Cardiac septum (tissue), 1 donor: ENCODE measurements at regions not wholly inside any gene's neighbourhood (a gene's known extent, or its start where the extent isn't known, plus 50 kb on each side); places are given as distances from the start of the nearest gene placed in this dataset.
"Not testable (repeated sequence)": the region's sequence is repeated elsewhere in the genome, so short reads cannot be mapped to it uniquely, and the experiment has no call there.

Experiments
- DNase-seq: peaks from one replicate; pipeline ENCODE4 v3.0.0-alpha.2; 2020; ENCODE audit warnings: low spot score
- intact Hi-C: fragments of 100-400 bp; cut with DNase I; formaldehyde crosslinking; loops from one replicate; pipeline ENCODE4 v1.14.0; 2022
- donor health status: DM: no; HTN: no; CAD: no.

DNA sequence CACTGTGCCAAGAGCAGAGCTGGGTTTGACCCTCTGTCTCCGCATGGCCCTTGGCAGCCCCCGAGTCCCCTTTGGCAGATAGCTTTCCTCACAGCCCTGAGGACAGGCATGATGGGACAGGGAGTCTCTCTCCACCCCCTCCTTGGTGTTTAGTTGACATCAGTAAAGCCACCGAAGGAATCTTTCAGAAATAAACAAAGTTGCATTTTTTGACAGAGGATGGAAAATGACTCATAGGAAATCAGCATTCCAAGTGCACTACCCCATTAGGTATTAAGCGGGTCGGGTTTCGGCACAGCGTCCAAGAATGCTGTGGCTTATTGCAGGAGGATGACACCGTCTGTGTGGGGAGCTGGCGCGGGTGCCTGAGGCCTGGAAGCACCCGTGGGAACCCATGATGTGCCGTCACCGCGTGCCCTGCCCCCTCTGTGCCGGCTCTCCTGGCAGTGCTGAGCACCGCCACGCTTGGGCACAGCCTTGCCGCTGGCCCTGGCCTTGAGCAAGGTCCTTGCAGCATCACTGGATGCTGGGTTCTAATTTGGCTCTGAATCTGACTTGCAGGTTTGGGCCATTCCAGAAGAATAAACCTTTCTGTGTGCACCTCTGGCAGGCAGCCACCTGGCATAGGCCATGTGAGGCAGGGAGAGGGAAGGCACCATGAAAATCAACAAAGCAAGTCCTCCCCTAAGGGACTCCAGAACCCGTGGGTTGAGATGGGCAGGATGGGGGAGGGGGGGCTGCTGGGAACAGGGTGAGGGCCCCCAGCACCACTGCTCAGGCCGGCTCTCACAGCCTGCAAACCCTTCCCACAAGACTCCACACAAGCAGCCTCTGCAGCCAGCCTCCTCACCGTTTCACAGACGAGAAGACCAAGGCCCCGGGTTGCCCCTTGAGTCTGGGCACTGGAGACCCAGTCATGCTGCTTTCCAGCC lies 50.5 kb upstream of the ZNF469 start:
- DNase-seq: no peak
- intact Hi-C loops: no loop called here

DNA sequence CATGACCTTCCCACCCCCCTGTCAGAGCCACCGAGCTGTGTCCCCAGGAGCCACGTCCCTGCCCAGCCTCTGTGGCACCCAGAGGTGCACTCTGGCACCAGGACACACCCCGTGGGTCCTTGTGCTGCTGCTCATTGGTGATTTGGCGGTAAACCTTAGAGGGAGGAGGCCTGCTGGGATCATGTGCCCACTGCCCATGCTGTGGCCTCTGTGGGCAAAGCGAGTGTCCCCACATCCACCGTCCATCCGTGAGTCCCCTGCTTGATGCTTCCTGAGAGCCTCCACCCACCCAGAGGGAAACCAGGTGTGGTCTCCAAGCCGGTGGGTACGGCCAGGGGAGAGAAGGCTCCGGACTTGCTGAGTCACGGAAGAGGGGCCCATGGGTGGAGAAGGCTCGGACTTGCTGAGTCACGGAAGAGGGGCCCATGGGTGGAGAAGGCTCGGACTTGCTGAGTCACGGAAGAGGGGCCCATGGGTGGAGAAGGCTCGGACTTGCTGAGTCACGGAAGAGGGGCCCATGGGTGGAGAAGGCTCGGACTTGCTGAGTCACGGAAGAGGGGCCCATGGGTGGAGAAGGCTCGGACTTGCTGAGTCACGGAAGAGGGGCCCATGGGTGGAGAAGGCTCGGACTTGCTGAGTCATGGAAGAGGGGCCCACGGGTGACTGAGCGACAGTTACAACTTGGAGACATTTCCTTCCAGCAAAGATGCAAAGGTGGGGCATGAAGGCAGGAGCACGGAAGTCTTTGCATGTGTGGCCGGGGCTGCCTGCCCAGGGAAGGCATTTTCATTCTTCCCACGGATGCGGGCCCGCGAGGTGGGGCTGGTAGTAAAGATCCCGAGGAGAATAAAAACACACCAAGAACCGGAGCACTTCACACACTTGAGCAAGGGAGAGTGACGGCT lies 49.6 kb upstream of the ZNF469 start:
- intact Hi-C loops, DNase-seq: not testable (repeated sequence)
